ENCODE measurements at regions not wholly inside any gene's neighbourhood (a gene's known extent, or its start where the extent isn't known, plus 50 kb on each side); places are given as distances from the start of the nearest gene placed in this dataset.
"Not testable (repeated sequence)": the region's sequence is repeated elsewhere in the genome, so short reads cannot be mapped to it uniquely, and the experiment has no call there.

DNA sequence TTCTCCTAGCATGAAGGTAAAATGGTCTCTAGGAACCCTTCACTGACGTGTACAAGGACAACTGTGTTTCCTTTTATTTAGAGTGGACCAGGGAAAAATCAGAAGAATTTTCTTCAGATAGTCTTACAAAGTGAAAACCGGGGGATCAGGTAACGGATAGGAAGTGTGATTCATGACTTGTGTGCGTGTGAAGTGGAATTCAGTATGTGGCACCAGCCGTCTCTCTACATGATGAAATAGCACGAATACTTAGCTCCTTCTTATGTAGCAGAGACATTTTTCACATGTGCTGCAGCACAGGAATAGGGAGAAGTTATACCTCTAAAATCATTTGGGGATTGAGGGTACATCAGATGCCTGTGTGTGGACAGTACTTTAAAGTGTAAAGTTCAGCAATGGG lies 159.2 kb downstream of the MEX3B start:
- TF ChIP-seq CTCF (conservative IDR thresholded peaks at IDR 0.05; ENCODE audit: low read depth, low read length), result no peak
- peak; percentile 85 for DNase-seq (ENCODE audit: low read depth)
- H3K4me3 ChIP-seq (ENCODE audit: low read depth, low read length), result no peak overlapping the region

DNA sequence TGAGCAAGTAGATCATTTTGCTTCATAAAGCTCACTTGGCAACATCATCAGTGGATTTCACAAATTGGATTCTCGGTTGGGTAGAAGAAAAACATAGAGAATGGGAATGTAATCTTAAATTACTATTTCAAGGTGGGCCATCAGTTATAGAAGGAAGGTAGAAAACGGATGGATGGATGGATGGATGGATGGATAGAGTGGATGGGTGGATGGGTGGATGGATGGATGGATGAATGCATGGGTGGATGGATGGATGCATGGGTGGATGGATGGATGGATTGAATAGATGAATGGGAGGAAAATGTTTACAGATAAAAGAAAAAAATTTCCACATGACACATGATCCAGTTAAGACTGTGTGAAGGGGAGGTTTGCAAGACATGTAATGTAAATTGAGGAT lies 159.7 kb downstream of the MEX3B start:
- TF ChIP-seq CTCF (conservative IDR thresholded peaks at IDR 0.05; ENCODE audit: low read depth, low read length), result no peak
- no peak overlapping the region for H3K4me3 ChIP-seq (ENCODE audit: low read depth, low read length)
- DNase-seq (ENCODE audit: low read depth), result no peak

DNA sequence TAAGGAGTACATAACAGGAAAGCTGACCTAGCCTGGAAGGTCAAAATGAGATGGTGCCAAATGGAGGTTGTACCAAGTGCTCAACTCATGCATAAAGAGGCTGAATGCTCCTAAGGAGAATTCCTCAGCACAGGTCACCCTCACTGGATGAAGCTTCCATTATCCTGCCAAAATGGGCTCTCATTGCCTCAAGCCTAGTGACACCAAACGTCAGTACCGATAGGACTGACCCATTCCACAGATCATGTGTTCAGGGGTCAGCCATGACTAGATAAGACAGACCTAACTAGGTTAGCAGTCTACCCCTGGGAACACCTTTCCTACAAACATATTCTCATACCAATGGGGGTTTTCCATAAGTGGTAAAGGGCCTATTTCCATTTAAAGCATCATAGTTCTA lies 160.7 kb downstream of the MEX3B start:
- no peak for DNase-seq (ENCODE audit: low read depth)
- H3K4me3 ChIP-seq (ENCODE audit: low read depth, low read length), result no peak overlapping the region
- TF ChIP-seq CTCF (conservative IDR thresholded peaks at IDR 0.05; ENCODE audit: low read depth, low read length), result no peak

- TF ChIP-seq CTCF (conservative IDR thresholded peaks at IDR 0.05; ENCODE audit: low read depth, low read length), result no peak
- no peak for DNase-seq (ENCODE audit: low read depth)
- no peak overlapping the region for H3K4me3 ChIP-seq (ENCODE audit: low read depth, low read length)
Observed at GRCh38 chr15:81882504-81882903, 163.3 kb downstream of the MEX3B start.

DNA sequence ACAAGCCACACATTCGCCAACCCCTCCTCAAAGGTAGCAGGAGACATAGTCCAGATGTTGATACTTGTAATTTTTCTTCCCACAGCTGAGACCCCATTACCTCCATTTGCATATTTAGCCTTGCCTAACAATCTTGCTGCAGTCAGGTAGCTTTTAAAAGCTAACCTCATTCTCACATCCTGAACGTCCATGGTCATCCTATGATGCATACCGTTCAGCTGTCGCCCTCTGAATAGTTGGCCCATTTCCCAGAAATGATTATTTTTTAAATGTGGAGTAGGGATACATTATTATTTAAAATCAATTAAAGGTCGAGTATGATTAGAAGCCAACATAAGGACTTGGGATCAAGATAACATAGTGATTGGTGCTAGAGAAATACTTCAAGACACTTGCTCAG lies 165.0 kb downstream of the MEX3B start:
- DNase-seq (ENCODE audit: low read depth), result peak; percentile 19
- H3K4me3 ChIP-seq (ENCODE audit: low read depth, low read length), result no peak overlapping the region
- no peak for TF ChIP-seq CTCF (conservative IDR thresholded peaks at IDR 0.05; ENCODE audit: low read depth, low read length)

- no peak overlapping the region for H3K4me3 ChIP-seq (ENCODE audit: low read depth, low read length)
- no peak for DNase-seq (ENCODE audit: low read depth)
- TF ChIP-seq CTCF (conservative IDR thresholded peaks at IDR 0.05; ENCODE audit: low read depth, low read length), result no peak
Observed at GRCh38 chr15:81880314-81880713, 165.5 kb downstream of the MEX3B start.

GRCh38 chr15:81875717-81876116 lies 170.1 kb downstream of the MEX3B start:
- H3K4me3 ChIP-seq (ENCODE audit: low read depth, low read length); DNase-seq (ENCODE audit: low read depth): not testable (repeated sequence)

- not testable (repeated sequence) for DNase-seq (ENCODE audit: low read depth); H3K4me3 ChIP-seq (ENCODE audit: low read depth, low read length)
Observed at GRCh38 chr15:81870746-81871106, 175.1 kb downstream of the MEX3B start.

DNA sequence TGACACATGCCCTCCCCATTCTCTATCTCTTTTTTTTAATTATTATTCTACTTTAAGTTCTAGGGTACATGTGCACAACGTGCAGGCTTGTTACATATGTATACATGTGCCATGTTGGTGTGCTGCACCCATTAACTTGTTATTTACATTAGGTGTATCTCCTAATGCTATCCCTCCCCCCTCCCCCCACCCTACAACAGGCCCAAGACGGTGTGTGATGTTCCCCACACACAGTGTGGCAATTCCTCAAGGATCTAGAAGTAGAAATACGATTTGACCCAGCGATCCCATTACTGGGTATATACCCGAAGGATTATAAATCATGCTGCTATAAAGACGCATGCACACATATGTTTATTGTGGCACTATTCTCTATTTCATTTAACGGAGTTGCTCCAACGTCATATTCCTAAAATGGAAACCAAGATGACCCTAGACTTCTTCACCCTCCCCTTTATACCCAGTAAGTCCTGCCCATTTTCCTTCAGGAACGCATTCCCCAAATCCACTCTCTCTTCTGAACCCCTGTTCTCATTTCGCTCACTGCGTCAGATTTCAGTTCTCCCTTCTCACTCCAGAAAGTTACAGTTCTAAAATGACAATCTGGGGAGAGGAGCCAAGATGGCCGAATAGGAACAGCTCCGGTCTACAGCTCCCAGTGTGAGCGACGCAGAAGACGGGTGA lies 175.6 kb downstream of the MEX3B start:
- not testable (repeated sequence) for H3K4me3 ChIP-seq (ENCODE audit: low read depth, low read length); DNase-seq (ENCODE audit: low read depth)
